ENCODE measurements at regions not wholly inside any gene's neighbourhood (a gene's known extent, or its start where the extent isn't known, plus 50 kb on each side); places are given as distances from the start of the nearest gene placed in this dataset.

- TF ChIP-seq, protein P1, sequence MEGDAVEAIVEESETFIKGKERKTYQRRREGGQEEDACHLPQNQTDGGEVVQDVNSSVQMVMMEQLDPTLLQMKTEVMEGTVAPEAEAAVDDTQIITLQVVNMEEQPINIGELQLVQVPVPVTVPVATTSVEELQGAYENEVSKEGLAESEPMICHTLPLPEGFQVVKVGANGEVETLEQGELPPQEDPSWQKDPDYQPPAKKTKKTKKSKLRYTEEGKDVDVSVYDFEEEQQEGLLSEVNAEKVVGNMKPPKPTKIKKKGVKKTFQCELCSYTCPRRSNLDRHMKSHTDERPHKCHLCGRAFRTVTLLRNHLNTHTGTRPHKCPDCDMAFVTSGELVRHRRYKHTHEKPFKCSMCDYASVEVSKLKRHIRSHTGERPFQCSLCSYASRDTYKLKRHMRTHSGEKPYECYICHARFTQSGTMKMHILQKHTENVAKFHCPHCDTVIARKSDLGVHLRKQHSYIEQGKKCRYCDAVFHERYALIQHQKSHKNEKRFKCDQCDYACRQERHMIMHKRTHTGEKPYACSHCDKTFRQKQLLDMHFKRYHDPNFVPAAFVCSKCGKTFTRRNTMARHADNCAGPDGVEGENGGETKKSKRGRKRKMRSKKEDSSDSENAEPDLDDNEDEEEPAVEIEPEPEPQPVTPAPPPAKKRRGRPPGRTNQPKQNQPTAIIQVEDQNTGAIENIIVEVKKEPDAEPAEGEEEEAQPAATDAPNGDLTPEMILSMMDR (IDR thresholded peaks at IDR 0.05) = no peak
- DNase-seq (ENCODE audit: low spot score) (no peak), ATAC-seq (ENCODE audit: low FRiP score) (no peak)
These were observed 1053.6 kb downstream of the SLC6A15 start for GRCh38 chr12:83859021-83859420.

DNA sequence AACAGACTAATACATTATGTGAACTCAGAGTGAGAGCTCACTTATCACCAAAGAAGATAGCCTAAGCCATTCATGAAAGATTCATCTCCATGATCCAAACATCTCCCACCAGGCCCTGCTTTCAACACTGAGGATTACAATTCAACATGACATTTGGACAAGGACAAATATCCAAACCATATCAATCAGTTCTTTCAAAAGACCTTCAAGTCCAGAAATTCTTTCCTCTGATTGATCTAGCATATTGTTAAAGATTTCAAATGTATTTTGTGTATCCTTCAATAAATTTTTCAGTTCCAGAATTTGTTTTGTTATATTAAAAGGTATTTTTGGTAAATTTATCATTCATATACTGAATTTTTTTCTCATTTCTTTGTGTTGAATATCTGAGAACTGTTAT, 1055.8 kb downstream of the SLC6A15 start:
- no peak for DNase-seq (ENCODE audit: low spot score)
- no peak for ATAC-seq (ENCODE audit: low FRiP score)
- TF ChIP-seq, protein P1 (IDR thresholded peaks at IDR 0.05) = no peak

DNA sequence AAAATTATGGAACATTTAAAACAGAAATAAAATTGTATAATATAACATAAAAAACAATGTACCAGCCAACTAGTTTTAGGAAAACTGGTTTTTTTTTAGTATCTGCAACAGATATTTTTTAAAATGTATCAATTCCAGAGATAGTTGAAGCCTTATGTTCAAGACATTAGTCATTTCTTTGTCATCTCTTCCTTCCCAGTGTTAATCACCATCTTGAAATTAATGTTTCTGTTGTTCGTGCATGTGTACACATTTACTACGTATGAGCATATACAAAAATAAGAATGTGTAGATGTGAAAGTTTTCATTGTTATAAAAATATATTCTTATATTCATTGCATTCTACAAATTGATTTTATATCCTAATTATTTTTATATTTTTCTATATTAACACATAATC, 1062.1 kb downstream of the SLC6A15 start:
- ATAC-seq (ENCODE audit: low FRiP score) = no peak
- DNase-seq (ENCODE audit: low spot score) = no peak
- TF ChIP-seq, protein P1 (IDR thresholded peaks at IDR 0.05) = no peak

- ATAC-seq (ENCODE audit: low FRiP score) = no peak
- TF ChIP-seq, protein P1 (IDR thresholded peaks at IDR 0.05) = no peak
- DNase-seq (ENCODE audit: low spot score) = no peak
These were observed 1063.9 kb downstream of the SLC6A15 start for GRCh38 chr12:83848702-83849101.

DNA sequence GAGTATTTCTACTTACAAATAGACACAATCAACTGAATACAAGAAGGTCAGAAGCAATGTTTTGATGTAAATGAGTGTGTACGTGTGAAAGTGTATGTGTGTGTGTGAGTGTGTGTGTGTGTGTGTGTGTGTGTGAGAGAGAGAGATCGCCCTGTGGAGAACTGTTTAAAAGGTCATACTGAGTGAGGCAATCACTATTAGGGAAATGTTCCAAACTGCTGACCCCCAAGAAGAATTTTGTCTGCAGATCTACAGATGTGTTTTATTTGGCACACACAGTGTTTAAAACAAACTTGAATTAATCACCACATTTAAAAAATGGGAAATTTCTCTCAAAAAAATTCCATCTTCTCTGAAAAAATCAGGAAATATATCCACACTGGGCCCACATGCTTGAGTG, 1069.1 kb downstream of the SLC6A15 start:
- DNase-seq (ENCODE audit: low spot score) (no peak), ATAC-seq (ENCODE audit: low FRiP score) (no peak)
- TF ChIP-seq, protein P1 (IDR thresholded peaks at IDR 0.05) = no peak

DNA sequence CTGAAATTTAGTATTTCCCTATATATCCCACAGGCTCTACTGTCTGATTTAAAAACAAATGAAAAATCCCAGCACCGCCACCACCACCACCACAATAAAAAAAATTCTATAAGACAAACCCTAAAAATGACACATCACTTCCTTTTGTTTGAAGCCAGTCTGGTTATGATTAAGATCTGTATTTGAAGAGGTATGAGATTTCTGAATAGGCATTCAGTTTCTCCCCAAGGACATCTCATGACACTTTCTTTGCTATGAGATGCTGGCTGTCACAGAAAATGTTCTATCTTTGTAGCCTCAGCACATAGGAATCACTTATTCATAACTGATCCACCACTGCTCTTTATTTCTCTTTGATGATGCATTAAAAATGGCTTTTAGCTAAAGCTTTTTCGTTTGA, 1071.0 kb downstream of the SLC6A15 start:
- TF ChIP-seq, protein P1 (IDR thresholded peaks at IDR 0.05) = no peak
- DNase-seq (ENCODE audit: low spot score) (no peak), ATAC-seq (ENCODE audit: low FRiP score) (no peak)

DNA sequence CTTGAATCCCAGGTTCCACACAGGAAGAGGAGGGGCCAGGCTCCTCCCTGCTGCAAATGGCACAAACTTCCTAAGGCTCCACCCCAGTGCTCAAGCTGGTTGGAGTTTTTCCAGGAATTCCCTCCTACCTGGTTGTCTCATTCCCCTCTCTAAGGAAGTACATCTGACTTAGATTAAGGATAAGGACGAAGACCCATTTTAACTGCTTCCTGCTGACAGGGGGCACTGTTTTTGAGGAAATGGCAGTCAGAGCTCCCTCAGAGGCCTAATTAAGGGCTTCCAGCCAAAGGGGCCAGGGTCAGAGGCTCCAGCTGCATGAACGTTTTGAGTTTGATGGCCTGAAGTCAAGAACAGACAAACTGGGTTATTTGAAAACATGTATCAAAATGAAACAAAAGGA, 1084.7 kb downstream of the SLC6A15 start:
- no peak for ATAC-seq (ENCODE audit: low FRiP score)

More for the DNA sequence above, 1084.7 kb downstream of the SLC6A15 start:
- TF ChIP-seq, protein P1 (IDR thresholded peaks at IDR 0.05) = no peak
- no peak for DNase-seq (ENCODE audit: low spot score)
